HG02981 (cell line): ENCODE measurements at regions not wholly inside any gene's neighbourhood (a gene's known extent, or its start where the extent isn't known, plus 50 kb on each side); places are given as distances from the start of the nearest gene placed in this dataset.

Experiments
- ATAC-seq: cut with Tn5 transposase; IDR thresholded peaks from one replicate; pipeline ENCODE4 v1.9.1; 2021; ENCODE audit warnings: mild to moderate bottlenecking, moderate library complexity; ENCODE audit not compliant: unreplicated experiment

DNA sequence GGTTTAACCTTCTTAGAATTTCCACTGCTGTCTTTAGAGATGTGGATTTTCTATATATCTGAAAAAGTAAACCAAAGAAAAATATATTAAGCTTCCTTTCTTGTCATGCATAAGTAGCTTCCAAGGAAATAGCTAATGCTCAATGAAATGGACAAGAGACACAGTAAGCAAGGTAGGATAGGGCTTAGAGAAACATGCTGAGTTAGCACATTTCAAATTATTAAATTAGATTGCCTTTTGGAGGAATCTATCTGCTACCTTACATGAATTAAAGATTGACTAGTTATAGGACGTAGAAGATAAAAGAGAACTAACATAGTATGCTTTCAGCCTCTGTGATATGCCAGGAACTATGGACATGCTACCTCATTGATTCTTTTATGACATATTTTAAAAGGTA, 824.6 kb downstream of the TUSC7 start:
- no peak for ATAC-seq

DNA sequence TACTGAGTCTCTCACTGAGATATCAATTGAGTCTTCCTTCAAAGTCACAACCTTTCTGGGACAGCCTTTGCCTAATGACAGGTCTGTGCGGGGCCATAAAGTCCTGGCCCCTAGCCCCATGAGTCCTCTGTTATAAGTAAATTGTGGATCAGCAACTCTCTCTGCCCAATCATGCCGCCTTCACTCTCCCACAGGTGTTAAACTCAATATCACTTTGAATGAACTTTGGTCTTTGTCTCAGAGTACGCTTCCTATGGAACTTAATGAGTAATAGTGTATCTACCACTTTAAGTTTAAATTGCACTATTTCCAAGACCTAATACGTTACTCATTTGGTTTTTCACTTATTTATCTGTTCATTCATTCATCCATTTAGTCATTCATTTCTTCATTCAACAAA, 826.4 kb downstream of the TUSC7 start:
- ATAC-seq = no peak

DNA sequence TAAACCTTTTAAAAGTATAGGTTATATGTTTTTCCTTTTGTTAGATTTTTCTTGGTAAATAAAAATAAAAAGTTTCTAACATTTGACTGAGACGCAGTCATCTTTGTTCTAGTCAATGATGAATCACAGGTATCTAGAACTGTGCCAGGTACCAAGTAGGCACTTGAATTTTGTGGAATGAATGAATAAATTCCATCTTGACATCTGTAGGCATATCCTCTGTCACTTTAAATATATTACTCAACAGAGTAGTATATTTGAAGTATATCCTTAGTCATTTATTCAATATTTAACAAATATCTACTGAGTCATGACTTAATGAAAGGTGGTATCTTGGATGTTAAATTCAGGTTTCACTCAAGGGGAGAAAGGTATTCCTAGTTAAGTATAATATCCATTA, 828.4 kb downstream of the TUSC7 start:
- no peak for ATAC-seq

DNA sequence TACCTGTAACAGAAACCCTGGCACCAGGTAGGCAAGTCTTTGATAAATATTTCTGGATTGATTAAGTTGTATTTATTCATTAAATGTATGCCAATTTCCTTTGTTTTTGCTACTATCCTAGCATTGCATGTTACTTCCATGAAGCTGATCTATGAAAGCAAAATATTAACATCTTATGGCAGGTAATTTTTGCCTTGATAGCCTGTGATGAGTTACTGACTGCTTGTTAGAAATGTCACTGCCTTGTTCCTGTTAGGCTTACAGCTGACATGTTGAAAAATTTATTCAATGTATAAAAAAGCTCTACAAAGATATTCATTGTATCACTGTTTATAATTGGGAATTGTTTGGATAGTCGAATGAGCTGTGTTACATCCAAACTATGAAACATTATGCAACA, 830.1 kb downstream of the TUSC7 start:
- no peak for ATAC-seq

DNA sequence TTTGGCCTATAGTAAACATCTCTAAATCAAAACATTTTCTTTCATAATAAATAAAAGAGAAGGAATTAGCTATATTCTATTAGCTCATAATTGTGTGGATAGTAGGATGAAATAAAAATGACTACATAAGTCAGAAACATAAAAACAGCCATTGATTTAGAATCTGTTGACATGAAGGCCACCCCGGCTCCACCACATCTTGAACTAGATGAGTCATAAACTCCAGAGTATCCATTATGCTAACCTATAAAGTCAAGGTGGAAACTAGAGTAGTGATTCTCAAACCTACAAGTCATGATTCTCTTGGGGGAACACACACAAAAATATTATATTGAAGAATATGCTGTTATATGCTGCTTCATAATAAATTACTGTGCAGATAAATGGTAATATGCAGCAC, 831.0 kb downstream of the TUSC7 start:
- no peak for ATAC-seq

DNA sequence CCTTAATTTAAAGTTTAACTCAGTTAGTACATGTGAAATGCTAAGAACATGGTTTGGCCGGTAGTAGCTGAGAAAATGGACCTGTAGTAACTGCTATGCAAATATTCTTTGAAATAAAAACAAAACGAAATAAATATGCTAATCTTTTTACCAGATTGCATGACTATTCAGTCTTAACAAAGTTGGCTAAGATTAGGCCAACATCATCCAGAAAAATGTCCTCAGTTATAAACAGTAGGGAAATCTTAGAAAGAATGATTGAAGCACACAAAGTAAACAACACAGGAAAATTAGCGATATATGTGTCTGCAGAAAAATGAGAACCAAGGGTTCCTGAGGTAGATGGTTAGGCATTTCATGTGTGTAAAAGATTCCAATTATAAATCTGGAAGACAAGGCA, 832.1 kb downstream of the TUSC7 start:
- ATAC-seq = no peak

DNA sequence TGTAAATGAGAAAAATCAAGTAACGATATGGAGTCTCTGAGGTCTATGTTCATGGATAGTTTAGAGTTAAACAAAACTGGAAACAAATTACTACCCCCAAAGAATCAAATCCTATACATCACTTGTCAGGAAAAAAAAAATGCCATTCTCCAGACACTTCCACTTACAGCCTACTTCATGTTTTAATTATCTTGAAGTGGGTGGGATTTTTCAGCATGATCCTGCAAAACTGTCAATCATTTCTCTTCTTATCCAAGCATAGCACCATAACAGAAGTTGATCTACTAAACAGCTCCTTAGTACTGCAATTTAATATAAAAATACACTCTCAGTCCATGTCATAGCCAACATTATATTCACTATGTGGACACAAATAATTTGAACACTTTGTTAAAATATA, 833.9 kb downstream of the TUSC7 start:
- ATAC-seq = no peak

DNA sequence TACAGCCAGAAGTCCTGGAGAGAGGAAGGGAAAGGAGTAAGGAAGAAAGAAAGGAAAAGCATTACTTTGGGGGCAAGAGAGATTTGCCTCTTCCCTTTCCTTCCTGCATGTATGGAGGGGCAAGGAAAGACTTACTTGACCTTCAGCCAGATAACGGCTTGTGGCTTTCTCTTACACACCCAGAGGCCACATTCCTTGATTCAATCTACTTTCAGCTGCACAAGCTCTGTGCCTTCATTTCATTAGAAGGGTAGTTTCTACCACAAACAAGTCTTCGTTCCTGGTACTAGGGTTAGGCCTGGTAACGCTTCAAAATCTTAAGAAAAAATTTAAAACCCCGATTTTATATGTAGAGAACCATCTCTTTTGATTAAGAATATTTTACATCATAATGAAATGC, 835.9 kb downstream of the TUSC7 start:
- no peak for ATAC-seq

DNA sequence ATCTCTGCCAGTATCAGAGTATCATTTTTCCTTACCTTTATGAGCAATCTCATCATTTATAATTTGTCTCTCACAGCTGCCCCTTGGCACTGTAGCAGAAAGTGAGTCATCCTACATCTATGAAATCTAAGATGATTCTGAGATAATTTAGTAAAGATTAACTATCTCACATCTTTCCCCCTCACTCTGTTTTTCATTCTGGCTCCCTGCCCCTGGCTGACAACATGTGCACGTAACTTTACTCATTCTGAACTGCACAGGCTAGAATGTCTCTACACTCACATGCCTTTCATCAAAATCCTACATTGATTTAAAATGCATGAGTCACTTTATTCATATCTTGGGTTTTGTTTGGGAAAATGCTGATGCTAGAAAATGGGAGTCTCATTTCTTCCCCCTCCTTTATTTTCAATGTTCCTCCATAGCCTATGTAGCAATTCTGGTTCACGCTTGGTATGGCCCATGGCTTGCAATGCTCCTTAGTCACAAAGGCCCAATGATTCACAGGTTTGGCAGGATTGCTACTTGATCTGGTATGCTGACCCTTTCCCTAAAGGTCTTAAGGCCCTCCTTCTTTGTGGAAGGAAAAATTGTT, 838.5 kb downstream of the TUSC7 start:
- no peak for ATAC-seq

DNA sequence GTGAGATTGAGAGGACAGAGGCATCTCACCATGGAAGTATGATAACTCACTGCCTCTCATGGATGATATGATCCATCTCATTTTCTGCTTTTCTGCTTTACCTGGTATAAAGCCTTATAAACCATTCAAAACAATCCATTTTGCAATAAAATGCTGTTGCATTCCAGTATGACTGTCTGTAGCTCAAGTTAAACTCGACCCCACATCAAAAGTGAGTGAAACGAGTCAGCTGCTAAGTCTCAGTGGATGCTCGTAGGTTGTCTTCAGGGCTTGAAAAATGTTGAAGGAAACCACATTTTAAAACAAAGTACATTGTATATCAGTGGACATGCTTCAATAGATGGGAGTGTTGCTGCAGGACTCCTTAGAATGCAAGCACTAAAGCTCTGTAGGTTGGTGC, 839.0 kb downstream of the TUSC7 start:
- no peak for ATAC-seq

DNA sequence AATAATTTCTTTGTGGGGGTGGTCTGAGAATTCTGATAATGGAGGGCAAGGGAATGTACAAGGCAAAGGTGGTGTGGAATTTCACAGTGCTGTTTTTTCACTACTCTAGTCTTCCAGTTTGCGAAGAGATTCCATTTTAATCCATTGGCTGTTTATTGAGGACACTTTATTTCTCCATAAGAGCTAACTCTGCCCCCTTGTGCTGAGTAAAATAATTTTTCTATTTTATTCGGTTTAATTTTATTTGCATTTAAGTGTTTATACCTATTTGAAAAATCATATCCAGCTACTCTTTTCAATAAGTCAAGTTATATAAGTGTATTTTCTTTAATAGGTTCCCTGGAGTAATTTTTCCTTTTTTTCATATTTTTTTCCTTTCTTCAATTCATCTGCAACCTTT, 840.1 kb downstream of the TUSC7 start:
- ATAC-seq = no peak

DNA sequence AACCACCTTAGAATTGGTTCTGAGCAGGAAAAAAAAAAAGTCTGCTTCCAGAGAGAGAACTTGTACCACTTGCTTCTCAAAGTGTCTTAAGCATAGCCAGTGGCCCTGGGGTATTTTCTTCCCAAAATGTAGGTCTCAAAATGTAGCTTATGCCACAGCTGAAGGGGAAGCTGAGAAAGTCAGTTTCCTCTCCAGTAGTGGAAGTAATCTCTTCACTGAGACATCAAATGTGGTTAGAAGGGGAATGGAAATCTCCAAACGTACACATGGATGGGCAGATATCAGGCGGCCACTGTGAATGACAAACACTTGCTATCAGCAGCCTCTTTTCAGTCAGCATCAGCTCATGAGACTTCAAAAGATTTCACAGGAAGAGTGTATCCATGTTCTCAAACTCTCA, 841.2 kb downstream of the TUSC7 start:
- no peak for ATAC-seq

DNA sequence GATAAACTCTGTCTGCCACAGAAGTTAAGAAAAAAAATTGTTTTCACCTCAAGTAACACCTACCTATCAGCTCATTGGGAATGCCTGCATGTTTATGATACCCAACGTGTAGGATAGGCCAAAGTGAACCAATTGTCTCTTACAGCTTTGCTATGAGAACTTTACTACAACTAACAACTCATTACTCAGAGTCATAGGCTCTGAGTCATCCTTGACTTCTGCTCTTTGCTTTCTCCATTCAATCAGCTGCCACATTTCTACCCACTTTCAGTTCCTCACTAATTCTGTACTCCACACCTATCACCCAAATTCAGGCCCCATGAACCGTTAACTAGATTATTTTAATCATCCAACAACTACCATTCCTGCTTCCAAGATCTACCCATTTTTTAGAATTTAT, 843.9 kb downstream of the TUSC7 start:
- ATAC-seq = peak; percentile 90

DNA sequence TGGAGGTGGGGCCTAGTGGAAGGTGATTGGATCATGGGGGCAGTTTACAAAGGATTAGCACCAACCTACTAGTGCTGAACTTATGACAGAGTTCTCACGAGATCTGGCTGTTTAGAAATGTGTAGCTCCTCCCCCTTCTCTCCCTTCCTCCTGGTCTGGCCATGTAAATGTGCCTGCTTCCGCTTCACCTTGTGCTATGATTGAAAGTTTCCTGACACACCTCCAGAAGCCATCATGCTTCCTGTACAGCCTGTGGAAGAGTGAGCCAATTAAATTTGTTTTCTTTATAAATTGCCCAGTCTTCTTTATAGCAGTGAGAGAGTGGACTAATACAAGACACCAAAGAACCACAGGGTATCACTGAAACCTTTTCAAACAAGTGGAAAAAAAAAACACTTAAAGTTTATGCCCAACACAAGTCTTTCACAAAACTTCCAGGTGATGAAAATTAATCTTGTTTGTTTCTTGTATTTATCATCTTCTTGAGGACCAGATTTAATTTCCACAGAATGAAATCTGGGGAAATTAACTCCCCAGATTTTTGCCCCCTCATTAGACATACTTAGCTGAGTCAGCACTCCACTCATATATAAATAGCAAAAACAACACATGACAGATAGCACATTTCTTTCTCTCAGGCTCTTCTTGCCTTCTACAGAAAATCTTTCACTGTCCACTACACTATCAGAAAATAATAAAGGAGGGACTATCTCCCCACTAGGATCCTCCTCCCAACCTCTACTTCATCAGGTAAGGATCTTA, 847.2 kb downstream of the TUSC7 start:
- no peak for ATAC-seq

DNA sequence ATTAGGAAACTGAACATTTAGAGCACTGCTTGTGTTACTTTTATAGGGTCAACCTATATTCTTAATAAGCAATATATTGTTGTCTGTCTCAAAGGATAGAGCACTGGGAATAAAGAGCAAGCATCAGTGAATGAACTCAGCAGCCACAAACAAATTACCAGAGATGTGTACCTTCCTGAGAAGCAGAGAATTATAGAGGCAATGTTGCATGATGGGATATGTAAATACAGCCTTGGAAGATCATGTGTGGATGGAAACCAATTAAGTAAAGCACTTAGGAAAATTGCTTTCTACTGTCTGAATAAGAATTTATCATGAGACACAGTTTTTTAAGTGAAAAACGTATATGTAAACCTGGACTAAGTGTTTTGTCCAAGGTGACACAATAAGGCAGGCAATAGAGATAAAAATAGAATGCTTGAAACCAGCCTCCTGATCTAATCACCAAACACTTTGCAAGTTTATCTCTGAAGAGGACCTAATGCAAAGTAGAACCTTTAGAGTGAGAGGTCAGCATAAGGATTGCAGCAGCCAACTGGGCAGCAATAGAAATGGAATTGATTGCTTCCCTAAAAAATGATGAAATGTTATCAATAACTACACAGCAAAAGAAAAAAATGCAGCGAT, 848.0 kb downstream of the TUSC7 start:
- no peak for ATAC-seq

DNA sequence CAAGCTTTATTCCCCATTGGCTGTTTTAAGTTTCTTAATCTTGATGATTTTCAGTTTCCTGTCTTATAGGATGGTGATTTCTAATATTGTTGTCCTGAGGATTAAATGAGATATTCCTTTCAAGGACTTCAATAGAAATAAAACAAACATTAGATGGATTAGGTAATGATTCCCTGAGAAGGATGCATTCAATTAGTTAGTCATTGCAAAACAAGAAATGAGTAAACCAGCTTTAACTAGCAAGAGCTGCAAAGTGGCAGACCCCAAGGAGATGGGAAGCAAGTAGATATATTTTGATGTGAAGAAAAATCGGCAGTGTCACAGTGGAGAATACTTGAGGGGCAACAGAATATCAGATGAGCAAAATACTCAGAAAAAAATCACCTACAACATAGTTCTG, 849.1 kb downstream of the TUSC7 start:
- no peak for ATAC-seq

DNA sequence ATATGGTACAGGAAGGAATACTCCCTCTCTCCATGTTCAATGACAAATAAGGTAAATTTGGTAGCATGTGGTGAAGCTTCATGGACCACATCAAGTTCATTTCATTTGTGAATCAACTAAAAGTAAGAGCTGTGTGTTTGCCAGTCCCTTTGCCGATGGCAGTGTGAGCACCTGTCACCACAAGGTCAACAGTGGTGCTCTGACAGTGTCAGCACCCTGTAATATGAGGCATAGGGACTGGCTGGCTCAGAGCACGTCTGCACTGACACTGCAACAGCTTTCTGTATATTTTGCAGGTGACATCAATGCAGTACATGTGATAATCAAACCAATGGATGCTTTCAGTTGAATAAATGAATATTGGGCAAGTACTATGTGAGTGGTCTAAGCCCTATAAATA, 852.4 kb downstream of the TUSC7 start:
- ATAC-seq = no peak

DNA sequence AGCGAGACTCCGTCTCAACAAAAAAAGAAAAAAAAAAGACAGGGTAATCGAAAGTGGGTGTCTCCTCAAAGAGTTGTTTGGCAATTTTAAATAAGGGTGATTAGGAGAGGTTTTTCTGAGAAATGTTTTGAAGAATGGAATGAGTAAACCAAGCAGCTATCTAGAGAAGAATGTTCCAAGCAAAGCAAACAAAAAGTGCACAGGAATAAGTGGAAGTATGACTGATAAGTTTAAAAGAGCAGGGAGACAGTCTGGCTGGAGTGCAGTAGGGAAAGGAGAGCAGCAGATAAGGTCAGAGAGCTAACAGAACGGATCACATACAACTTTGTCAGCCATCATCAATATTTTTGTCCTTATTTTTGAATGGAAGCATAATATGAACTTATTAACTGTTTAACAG, 853.5 kb downstream of the TUSC7 start:
- no peak for ATAC-seq

DNA sequence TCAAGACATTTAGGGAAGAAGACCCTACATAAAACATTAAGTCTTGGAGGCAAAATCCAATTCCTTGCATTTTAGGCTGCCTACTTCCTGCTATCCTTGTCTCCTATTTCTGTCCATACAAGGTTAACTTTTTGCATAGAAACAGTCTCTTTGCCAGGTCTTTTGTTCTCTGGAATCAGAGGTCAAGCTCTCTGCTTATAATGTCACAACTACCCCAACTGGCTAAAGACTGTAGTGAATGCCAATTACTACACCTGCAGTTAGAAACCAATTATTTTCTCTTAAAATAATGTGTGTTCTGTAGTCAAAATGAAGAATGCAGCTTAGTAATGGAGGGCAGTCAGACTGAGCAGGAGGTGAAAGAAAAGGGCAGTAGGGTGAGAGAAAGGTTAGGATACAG, 856.2 kb downstream of the TUSC7 start:
- no peak for ATAC-seq

DNA sequence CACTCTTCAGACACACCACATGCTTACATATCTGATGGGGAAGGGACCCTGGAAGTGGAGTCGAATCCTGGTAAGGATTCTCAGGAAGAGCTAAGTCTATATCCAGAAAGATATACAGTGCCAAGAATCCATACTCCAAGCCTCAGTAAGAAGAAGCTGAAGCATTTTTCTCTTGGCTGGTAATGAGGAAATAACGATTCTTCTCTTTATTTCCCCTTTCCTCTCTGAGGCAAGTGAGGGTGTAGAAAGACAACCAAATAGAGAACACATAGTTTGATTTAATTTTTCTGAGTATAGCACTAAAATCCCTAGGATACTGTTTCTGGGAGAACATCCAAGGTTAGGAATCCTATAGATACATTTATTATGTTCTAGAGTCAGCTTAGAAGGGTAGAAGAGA, 857.3 kb downstream of the TUSC7 start:
- no peak for ATAC-seq

DNA sequence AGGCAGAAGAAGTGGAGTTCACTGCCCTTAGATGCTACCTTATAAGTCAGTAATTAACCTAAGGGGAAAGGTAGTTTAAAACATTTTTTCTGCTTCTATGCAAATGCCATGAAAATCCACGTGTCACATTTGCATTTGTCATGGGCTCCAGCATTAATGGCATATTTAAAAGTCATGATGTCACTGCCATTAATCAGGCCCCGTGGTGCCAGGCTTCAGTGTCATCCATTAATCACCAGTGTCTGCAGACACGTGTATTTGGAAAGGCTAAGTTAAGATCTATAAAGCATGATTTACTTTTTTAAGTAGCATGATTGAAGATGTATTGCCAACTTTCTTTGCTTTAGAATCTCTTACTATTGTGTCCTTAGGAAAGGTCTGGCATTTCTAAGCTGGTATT, 857.8 kb downstream of the TUSC7 start:
- ATAC-seq = no peak

DNA sequence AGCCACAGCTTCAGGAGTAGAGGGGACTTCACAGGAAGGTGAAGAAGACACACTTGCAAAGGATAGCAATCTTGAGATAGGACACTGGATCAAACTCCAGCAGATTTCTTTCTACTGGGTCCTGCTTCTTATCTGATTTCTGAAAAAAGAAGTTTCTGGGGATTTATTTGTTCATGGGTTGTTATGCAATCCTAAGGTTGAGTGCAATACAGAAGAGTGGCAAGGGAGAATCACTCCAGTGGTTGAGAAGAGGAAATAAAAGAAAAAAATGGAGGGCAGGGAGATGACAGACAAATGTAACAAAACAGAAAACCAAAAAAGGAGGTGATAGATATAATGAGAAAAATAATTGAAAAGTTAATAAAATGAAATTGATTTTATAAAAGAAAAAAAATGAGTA, 858.3 kb downstream of the TUSC7 start:
- ATAC-seq = no peak

DNA sequence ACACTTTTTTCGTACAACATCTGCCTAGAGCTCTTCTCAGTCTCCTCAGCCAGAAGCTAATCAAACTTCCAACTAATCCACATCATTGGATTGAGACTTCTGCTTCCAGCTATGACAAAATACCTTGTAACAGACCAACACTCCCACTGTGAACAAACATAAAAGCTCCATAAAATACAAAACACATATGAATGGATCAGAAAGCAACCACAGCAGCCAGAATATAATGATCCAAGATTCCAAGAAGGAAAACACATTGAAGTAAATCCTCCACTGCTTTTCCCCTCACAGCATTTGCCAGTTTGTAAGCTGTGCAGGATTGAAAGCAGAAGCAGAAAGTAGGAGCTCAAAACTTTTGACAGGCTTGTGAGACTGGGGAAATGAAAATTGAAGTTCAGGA, 863.2 kb downstream of the TUSC7 start:
- ATAC-seq = no peak
